PC-3 (cell line): ENCODE measurements at regions not wholly inside any gene's neighbourhood (a gene's known extent, or its start where the extent isn't known, plus 50 kb on each side); places are given as distances from the start of the nearest gene placed in this dataset.

Experiments used
- ATAC-seq: fragments of 200-7000 bp; cut with Tn5 transposase; 2 replicates; pipeline ENCODE4 v1.9.1; 2020; ENCODE audit warnings: mild to moderate bottlenecking, moderate library complexity
- BruUV-seq: library from RNA; stranded (reverse); fragments of 400-500 nt; replicated peaks from 2 replicates; lab custom pipeline; 2021; lab: Mats Ljungman, UMichigan
- CTCF ChIA-PET: fragments of 300-600 bp; sonication (Branson Sonifier 250); formaldehyde crosslinking; loops from one replicate; lab custom pipeline; 2022; ENCODE audit warnings: antibody characterized with exemption; lab: Charles Lee
- POLR2A ChIA-PET: fragments of 300-600 bp; sonication (Branson Sonifier 250); formaldehyde crosslinking; loops from one replicate; lab custom pipeline; 2022; ENCODE audit warnings: antibody characterized with exemption; ENCODE audit not compliant: unreplicated experiment; lab: Charles Lee
- DNase-seq: peaks from one replicate; pipeline ENCODE4 v3.0.0-alpha.2; 2015
- H2AFZ ChIP-seq: fragments of 300-600 bp; sonication (generic); 2 replicates; pipeline ENCODE4 v1.6.0; 2016; ENCODE audit warnings: antibody characterized with exemption, low read length
- H3F3A ChIP-seq: fragments of 300-600 bp; sonication (generic); one replicate; pipeline ENCODE4 v1.6.0; 2017; ENCODE audit warnings: antibody characterized with exemption, low read length, control low read depth, mild to moderate bottlenecking; ENCODE audit not compliant: unreplicated experiment
- H3K27ac ChIP-seq: fragments of 300-600 bp; sonication (generic); 2 replicates; pipeline ENCODE4 v1.5.1; 2016; ENCODE audit warnings: mild to moderate bottlenecking, low read length
- H3K27me3 ChIP-seq: fragments of 300-600 bp; sonication (generic); 2 replicates; pipeline ENCODE4 v1.6.1; 2016; ENCODE audit warnings: low read length, mixed read lengths
- H3K36me3 ChIP-seq: fragments of 300-600 bp; sonication (generic); 2 replicates; pipeline ENCODE4 v1.6.1; 2016; ENCODE audit warnings: low read depth, mixed run types, low read length, mixed read lengths
- H3K4me1 ChIP-seq: fragments of 300-600 bp; sonication (generic); 2 replicates; pipeline ENCODE4 v1.5.1; 2016; ENCODE audit warnings: low read length; ENCODE audit not compliant: insufficient read depth
- H3K4me2 ChIP-seq: fragments of 300-600 bp; sonication (generic); 2 replicates; pipeline ENCODE4 v1.6.0; 2016; ENCODE audit warnings: low read length
- H3K4me3 ChIP-seq: fragments of 300-600 bp; sonication (generic); 2 replicates; pipeline ENCODE4 v1.5.1; 2016; ENCODE audit warnings: mild to moderate bottlenecking, low read length, mixed read lengths
- H3K79me2 ChIP-seq: fragments of 300-600 bp; sonication (generic); 2 replicates; pipeline ENCODE4 v1.6.1; 2017; ENCODE audit warnings: low read length, mixed read lengths
- H3K9ac ChIP-seq: fragments of 300-600 bp; sonication (generic); 2 replicates; pipeline ENCODE4 v1.6.0; 2016; ENCODE audit warnings: mild to moderate bottlenecking, low read length
- H3K9me2 ChIP-seq: fragments of 300-600 bp; sonication (generic); replicated peaks from 2 replicates; pipeline ENCODE4 v1.6.1; 2016; ENCODE audit warnings: mixed run types, low read length, mixed read lengths
- H3K9me3 ChIP-seq: fragments of 300-600 bp; sonication (generic); 2 replicates; pipeline ENCODE4 v1.6.1; 2016; ENCODE audit warnings: low read length, mixed read lengths
- H4K20me1 ChIP-seq: fragments of 300-600 bp; sonication (generic); 2 replicates; pipeline ENCODE4 v1.6.1; 2016; ENCODE audit warnings: low read length, mixed read lengths
- CTCF ChIP-seq: fragments of 300-600 bp; sonication (generic); conservative IDR thresholded peaks from 2 replicates; pipeline ENCODE4 v1.5.1; 2017; ENCODE audit warnings: antibody characterized with exemption, low read depth, mild to moderate bottlenecking, low read length
- EZH2 ChIP-seq: fragments of 300-600 bp; sonication (generic); IDR thresholded peaks from one replicate; pipeline ENCODE4 v1.6.1; 2017; ENCODE audit warnings: antibody characterized with exemption, mild to moderate bottlenecking, low read length; ENCODE audit not compliant: unreplicated experiment
- EZH2phosphoT487 ChIP-seq: fragments of 300-600 bp; sonication (generic); IDR thresholded peaks from 2 replicates; pipeline ENCODE4 v1.6.1; 2018; ENCODE audit warnings: mild to moderate bottlenecking, antibody characterized with exemption, low read length, borderline replicate concordance
- intact Hi-C: fragments of 100-400 bp; cut with micrococcal nuclease; formaldehyde crosslinking; loops from 2 replicates; pipeline ENCODE4 v1.9.0; 2023

GRCh38 chr13:64925284-64925683 is 2304.9 kb downstream of the PCDH9 start:
- Histone ChIP-seq H2AFZ (no peak overlapping the region), H3F3A (no peaks in the 10 kb centered on the region), H3K4me2 (no peak overlapping the region), H3K9me2 (no peaks in the 10 kb centered on the region), H3K9ac (no peak overlapping the region), H3K27me3 (no peaks in the 10 kb centered on the region), H3K27ac (no peak overlapping the region), H3K79me2 (no peaks in the 10 kb centered on the region), H3K4me3 (no peak overlapping the region), H4K20me1 (no peaks in the 10 kb centered on the region), H3K4me1 (peaks cover 5% of the 10 kb centered on the region), H3K9me3 (no peaks in the 10 kb centered on the region), H3K36me3 (no peaks in the 10 kb centered on the region)
- CTCF ChIA-PET: no interaction called here
- POLR2A ChIA-PET: no interaction called here
- DNase-seq (peak; percentile 8), ATAC-seq (no peak)
- no TSS peak for BruUV-seq
- TF ChIP-seq EZH2: no peak
- TF ChIP-seq EZH2phosphoT487: no peak
- no peak for TF ChIP-seq CTCF
- intact Hi-C loops: no loop called here

- H3K27me3 ChIP-seq: no peaks in the 10 kb centered on the region
- no peaks in the 10 kb centered on the region for H3K9me2 ChIP-seq
- H3K27ac ChIP-seq: no peak overlapping the region
- no peak overlapping the region for H2AFZ ChIP-seq
- no peak for DNase-seq
- intact Hi-C loops: no loop called here
- no peak overlapping the region for H3K9ac ChIP-seq
- TF ChIP-seq CTCF (no peak), EZH2phosphoT487 (no peak), EZH2 (no peak)
- no peak overlapping the region for H3K4me2 ChIP-seq
- ChIA-PET CTCF (no interaction called here), POLR2A (no interaction called here)
- ATAC-seq: no peak
- no peaks in the 10 kb centered on the region for H3K36me3 ChIP-seq
- no peaks in the 10 kb centered on the region for H3K79me2 ChIP-seq
- H3F3A ChIP-seq: no peaks in the 10 kb centered on the region
- no peaks in the 10 kb centered on the region for H3K9me3 ChIP-seq
- H4K20me1 ChIP-seq: no peaks in the 10 kb centered on the region
- BruUV-seq: no TSS peak
- no peak overlapping the region for H3K4me3 ChIP-seq
- peaks cover 4% of the 10 kb centered on the region for H3K4me1 ChIP-seq
Measured at GRCh38 chr13:64924401-64924800, 2305.7 kb downstream of the PCDH9 start.

DNA sequence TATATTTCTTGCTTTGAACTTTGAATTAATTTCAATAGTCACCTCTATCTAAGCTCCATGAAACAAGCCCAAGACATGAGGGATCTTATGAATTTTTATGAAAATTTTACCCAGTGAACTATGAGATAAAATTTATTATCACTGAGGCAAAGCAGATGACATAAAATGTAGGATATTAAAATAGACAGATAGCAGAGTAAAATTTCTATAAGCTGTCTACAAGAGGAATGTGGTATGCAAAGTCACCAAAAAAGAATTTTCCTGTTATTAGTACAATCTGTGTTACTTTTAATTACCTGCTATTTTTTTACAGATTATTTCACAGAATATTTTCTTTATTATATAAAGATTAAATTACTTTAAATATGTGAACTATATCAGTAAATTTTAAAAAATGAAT is 2312.6 kb downstream of the PCDH9 start:
- TF ChIP-seq EZH2phosphoT487: no peak
- no peak for TF ChIP-seq CTCF
- no peak for TF ChIP-seq EZH2
- peaks cover 2% of the 10 kb centered on the region for H3K4me1 ChIP-seq
- H3K36me3 ChIP-seq: no peaks in the 10 kb centered on the region
- H3K9me2 ChIP-seq: no peaks in the 10 kb centered on the region
- H3K4me2 ChIP-seq: no peak overlapping the region
- no peaks in the 10 kb centered on the region for H3K9me3 ChIP-seq
- CTCF ChIA-PET: no interaction called here
- POLR2A ChIA-PET: no interaction called here
- no peak overlapping the region for H3K27ac ChIP-seq
- no peaks in the 10 kb centered on the region for H3K79me2 ChIP-seq
- intact Hi-C loops: no loop called here
- BruUV-seq: no TSS peak
- no peak for DNase-seq
- no peak overlapping the region for H2AFZ ChIP-seq
- no peaks in the 10 kb centered on the region for H3K27me3 ChIP-seq
- no peak overlapping the region for H3K9ac ChIP-seq
- no peaks in the 10 kb centered on the region for H4K20me1 ChIP-seq
- H3K4me3 ChIP-seq: no peak overlapping the region
- no peak for ATAC-seq
- H3F3A ChIP-seq: no peaks in the 10 kb centered on the region
